PFSK-1 (cell line): ENCODE measurements at regions not wholly inside any gene's neighbourhood (a gene's known extent, or its start where the extent isn't known, plus 50 kb on each side); places are given as distances from the start of the nearest gene placed in this dataset.

Source experiments
- POLR2AphosphoS5 ChIP-seq: IDR thresholded peaks from 2 replicates; pipeline ENCODE4 v1.6.1; 2012; ENCODE audit warnings: low read depth, mild to moderate bottlenecking, control low read depth, low read length, moderate library complexity
- REST ChIP-seq, 2 experiments: IDR thresholded peaks; 2 replicates each; pipeline versions ENCODE4 v1.6.1 to v1.8.0; 2011 to 2012; ENCODE audit warnings: low read depth in 2 of 2, low read length in 2 of 2, control low read depth in 1 of 2, inconsistent platforms in 1 of 2, mild to moderate bottlenecking in 1 of 2, moderate library complexity in 1 of 2; ENCODE audit not compliant: insufficient read depth in 1 of 2
- SIN3A ChIP-seq: IDR thresholded peaks from 2 replicates; pipeline ENCODE4 v1.6.1; 2012; ENCODE audit warnings: mild to moderate bottlenecking, low read length, moderate library complexity, borderline replicate concordance; ENCODE audit not compliant: insufficient read depth
- TAF1 ChIP-seq: IDR thresholded peaks from 2 replicates; pipeline ENCODE4 v1.6.1; 2012; ENCODE audit warnings: low read length, control low read depth, borderline replicate concordance; ENCODE audit not compliant: insufficient read depth

GRCh38 chr20:22383156-22383555, 201.2 kb downstream of the FOXA2 start:
- TF ChIP-seq TAF1 (no peak), POLR2AphosphoS5 (no peak), REST (IDR thresholded peaks at IDR 0.05; ENCODE audit: insufficient read depth in 1 of 2, low read depth in 2 of 2, low read length in 2 of 2) (no peak), SIN3A (no peak)
